Testis (tissue), 2 donors: ENCODE measurements at regions not wholly inside any gene's neighbourhood (a gene's known extent, or its start where the extent isn't known, plus 50 kb on each side); places are given as distances from the start of the nearest gene placed in this dataset.

Experiments used
- POLR2A ChIP-seq: fragments of 450-650 bp; IDR thresholded peaks from one replicate; pipeline ENCODE4 v1.6.1; 2017; ENCODE audit warnings: antibody characterized with exemption, mild to moderate bottlenecking, moderate library complexity
- TF ChIP-seq, protein P1 (sequence below), 3 experiments: fragments of 450-650 bp in 2 of 3; fragments of 200-600 bp in 1 of 3; sonication (generic) in 1 of 3; IDR thresholded peaks; one replicate each; pipeline ENCODE4 v1.5.1; 2016 to 2019; ENCODE audit warnings: antibody characterized with exemption in 3 of 3, mild to moderate bottlenecking in 2 of 3, moderate library complexity in 1 of 3

GRCh38 chr14:86035882-86036281, 505.9 kb downstream of the FLRT2 start:
- TF ChIP-seq, protein P1, sequence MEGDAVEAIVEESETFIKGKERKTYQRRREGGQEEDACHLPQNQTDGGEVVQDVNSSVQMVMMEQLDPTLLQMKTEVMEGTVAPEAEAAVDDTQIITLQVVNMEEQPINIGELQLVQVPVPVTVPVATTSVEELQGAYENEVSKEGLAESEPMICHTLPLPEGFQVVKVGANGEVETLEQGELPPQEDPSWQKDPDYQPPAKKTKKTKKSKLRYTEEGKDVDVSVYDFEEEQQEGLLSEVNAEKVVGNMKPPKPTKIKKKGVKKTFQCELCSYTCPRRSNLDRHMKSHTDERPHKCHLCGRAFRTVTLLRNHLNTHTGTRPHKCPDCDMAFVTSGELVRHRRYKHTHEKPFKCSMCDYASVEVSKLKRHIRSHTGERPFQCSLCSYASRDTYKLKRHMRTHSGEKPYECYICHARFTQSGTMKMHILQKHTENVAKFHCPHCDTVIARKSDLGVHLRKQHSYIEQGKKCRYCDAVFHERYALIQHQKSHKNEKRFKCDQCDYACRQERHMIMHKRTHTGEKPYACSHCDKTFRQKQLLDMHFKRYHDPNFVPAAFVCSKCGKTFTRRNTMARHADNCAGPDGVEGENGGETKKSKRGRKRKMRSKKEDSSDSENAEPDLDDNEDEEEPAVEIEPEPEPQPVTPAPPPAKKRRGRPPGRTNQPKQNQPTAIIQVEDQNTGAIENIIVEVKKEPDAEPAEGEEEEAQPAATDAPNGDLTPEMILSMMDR (IDR thresholded peaks at IDR 0.05), result peak in 1 of 3 experiments; percentile 20
- TF ChIP-seq POLR2A, result no peak
